K562 (cell line): ENCODE measurements at regions not wholly inside any gene's neighbourhood (a gene's known extent, or its start where the extent isn't known, plus 50 kb on each side); places are given as distances from the start of the nearest gene placed in this dataset.

Experiments used
- HNRNPLL ChIP-seq: fragments of 200-400 bp; formaldehyde crosslinking; IDR thresholded peaks from 2 replicates; pipeline ENCODE4 v1.6.1; 2017; ENCODE audit warnings: low read length, low read depth, mild to moderate bottlenecking; ENCODE audit not compliant: poor library complexity, severe bottlenecking
- ZNF644 ChIP-seq: fragments of 200-800 bp; sonication (Bioruptor generic); IDR thresholded peaks from 2 replicates; pipeline ENCODE4 v1.6.1; 2016; ENCODE audit warnings: low read depth, missing genetic modification characterization, missing compliant biosample characterization

GRCh38 chr7:46033592-46033991, 112.5 kb upstream of the IGFBP3 start:
- TF ChIP-seq ZNF644 (tag), result no peak
- no peak for TF ChIP-seq HNRNPLL
